NCI-H146 treated with DMSO at 0.1 percent for 48 hours (cell line): ENCODE measurements at regions not wholly inside any gene's neighbourhood (a gene's known extent, or its start where the extent isn't known, plus 50 kb on each side); places are given as distances from the start of the nearest gene placed in this dataset.

Experiments used
- DNase-seq: peaks from one replicate; lab custom pipeline; 2025; ENCODE audit not compliant: unreplicated experiment; lab: John Stamatoyannopoulos, UW

DNA sequence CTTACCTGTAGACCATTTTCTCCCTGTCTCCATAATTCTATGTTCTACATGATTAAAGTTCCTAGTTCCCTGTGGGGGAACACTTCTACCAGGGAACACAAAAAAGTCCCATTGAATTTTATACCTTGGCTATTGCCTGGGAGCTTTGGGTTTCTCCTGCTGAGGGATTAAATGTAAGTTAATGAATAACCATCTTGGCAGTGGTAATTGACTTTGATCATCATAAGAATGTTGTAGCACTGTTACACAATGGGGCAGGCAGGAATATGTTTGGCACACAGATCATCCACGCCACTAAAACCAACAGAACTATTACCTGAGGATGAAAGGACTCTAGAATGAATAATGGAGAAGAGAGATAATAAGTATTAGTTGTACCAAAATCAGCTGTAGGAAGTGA lies 1106.2 kb upstream of the GJE1 start:
- no peak for DNase-seq

DNA sequence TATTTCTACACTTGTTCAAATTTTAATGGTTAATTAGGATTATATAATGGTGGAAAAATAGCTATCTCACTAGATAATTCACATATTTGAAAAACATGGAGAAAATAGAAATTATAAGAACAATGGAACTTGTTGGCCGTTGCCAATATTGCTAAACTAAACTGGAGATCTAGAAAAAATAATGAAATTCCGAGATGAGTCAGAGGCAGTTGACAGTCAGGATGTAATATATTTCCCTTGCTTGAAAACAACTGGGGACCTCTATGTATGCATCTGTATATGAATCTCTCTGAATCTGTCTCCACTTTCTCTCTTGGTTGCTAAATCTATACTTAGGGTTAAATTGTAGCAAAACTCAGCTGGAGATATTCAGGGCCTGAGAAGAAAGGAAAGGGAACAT lies 1108.2 kb upstream of the GJE1 start:
- DNase-seq: no peak

DNA sequence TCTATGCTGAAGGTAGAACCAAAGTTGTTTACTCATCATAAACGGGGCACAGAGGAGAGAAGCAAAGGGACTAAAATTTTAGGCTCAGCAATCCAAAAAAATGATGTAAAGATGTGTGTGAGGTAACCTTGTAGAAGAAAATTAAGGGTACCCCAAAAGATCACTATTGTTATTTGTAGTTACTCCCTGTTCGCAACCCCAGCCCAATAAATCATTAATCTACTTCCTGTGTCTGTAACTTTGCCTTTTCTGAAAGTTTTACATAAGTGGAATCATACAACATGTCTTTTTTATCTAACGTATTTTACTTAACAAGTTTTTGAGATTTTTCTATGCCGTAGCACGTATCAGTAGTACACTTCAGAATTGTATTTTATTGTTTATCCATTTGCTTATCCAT lies 1114.8 kb upstream of the GJE1 start:
- DNase-seq: no peak

- DNase-seq: no peak
Observed at GRCh38 chr6:141000917-141001316, 1131.8 kb upstream of the GJE1 start.

DNA sequence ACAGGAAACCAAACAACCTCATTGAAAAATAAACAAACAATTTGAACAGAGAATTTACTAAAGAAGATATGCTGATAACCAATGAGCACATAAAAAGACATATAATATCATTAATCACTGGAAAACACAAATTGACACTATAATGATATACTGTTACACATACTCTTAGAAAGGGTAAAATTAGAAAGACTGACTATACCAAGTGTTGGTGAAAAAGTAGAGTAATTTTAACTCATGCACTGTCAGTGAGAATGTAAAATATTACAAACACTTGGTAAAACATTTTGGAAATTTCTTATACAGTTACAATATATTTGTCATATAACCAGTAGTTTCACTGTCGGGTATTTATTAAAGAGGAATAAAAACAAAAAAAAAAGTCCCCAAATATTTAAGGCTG lies 1139.2 kb upstream of the GJE1 start:
- DNase-seq: no peak

- no peak for DNase-seq
Observed at GRCh38 chr6:140992678-140993077, 1140.0 kb upstream of the GJE1 start.

GRCh38 chr6:140988780-140989179 lies 1143.9 kb upstream of the GJE1 start:
- DNase-seq: no peak

DNA sequence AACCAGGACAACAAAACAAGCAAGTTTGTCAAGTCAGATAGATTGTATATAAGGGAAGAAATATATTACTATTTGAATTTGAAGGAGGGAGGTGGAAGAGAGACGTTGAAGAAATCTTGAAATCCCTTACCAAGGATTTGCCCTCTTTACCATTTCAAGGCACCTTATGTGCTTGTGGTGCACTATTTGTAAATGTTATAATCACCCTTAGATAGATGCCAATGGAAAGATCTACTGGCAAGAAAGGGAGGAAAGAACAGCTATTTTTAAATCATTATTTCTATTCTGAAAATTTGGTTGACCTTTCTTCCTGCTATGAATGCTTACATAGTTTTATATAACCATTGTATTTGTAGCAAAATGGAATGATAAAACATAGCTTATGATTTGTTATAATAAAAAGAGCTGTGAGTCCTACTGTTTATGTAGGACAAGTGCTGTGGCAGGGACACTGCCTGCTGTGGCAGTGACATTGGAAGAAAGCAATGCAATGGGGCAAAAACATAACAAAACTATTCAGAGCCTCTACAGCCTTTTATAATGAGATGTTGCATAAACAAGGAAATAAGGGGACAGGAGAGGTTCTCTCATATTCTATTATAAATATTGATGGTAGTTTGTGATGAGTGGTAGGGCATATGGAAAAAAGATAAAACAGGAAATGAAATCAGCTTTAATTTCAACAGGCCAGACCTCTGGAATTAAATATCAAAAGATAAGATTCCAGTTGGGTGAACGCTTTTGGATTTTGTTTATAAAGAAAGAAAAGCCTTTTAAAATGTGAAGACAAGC lies 1145.2 kb upstream of the GJE1 start:
- no peak for DNase-seq

DNA sequence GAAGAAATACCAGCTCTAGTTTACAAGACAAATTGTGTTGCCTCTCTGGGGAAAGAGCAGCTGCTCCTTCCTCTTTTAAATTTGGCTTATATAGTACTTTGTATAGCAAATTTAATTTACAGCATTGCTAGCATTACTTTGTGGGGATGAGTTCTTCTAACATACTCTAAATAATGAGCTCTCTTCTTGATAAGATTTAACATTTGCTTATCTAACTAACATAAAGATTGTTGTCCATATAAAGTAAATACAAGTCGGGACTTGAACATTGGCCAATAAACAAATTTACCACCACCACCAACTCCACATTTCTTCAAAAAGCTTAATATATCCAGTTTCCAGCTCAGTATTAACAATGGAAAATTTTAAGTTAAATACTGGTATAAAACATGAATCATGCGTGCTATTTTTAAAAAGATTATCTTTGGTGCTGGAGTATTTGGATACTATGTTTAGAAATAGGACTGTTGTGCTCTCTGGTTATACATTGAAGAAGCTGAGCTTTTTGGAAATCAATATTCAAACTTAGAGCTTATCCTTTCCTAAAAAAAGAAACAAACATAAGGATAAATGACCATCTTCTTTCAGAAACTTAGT lies 1146.9 kb upstream of the GJE1 start:
- no peak for DNase-seq

GRCh38 chr6:140980265-140980887 lies 1152.3 kb upstream of the GJE1 start:
- no peak for DNase-seq

GRCh38 chr6:140979642-140980091 lies 1153.1 kb upstream of the GJE1 start:
- DNase-seq: no peak

GRCh38 chr6:140977403-140977802 lies 1155.3 kb upstream of the GJE1 start:
- DNase-seq: no peak

- DNase-seq: no peak
Observed at GRCh38 chr6:140976806-140977205, 1155.9 kb upstream of the GJE1 start.

GRCh38 chr6:140970485-140970884 lies 1162.2 kb upstream of the GJE1 start:
- DNase-seq: no peak

DNA sequence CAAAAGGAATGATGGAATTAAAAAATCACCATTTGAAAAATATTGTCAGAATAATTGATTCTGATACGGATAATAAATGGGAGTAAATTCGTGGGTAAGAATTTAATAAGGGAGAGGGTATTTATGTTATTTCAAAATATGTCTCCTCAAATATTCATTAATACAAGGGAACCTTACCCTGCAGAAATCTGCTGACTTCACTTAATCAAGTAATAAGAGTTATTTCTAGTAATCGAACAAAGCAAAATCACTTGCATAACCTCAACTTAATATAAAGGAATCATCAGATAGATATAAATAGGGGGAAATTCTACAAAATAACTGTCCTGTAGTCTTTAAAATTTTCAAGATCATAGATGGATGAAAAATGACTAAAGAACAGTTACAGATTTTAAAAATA lies 1164.7 kb upstream of the GJE1 start:
- DNase-seq: no peak

- DNase-seq: no peak
Observed at GRCh38 chr6:140966676-140967075, 1166.0 kb upstream of the GJE1 start.

- no peak for DNase-seq
Observed at GRCh38 chr6:140960566-140960965, 1172.2 kb upstream of the GJE1 start.

DNA sequence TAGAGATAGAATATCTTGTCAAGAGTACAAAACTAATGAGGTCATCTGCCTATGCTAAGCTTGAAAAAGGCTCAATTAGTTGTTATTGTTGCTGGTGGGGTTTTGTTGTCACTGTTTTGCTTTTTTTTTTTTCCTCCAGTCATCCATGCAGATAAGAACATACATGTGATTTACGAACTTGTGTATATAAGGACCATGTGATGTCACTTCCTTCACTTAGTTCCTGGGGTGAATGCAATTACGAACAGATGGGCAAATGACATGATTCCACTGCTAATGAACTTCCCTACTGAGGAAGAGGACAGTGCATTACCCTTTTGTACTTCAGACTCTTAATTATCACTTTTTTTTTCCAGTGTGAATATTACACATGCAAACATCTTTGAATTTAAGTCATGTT lies 1175.3 kb upstream of the GJE1 start:
- peak; percentile 96 for DNase-seq

DNA sequence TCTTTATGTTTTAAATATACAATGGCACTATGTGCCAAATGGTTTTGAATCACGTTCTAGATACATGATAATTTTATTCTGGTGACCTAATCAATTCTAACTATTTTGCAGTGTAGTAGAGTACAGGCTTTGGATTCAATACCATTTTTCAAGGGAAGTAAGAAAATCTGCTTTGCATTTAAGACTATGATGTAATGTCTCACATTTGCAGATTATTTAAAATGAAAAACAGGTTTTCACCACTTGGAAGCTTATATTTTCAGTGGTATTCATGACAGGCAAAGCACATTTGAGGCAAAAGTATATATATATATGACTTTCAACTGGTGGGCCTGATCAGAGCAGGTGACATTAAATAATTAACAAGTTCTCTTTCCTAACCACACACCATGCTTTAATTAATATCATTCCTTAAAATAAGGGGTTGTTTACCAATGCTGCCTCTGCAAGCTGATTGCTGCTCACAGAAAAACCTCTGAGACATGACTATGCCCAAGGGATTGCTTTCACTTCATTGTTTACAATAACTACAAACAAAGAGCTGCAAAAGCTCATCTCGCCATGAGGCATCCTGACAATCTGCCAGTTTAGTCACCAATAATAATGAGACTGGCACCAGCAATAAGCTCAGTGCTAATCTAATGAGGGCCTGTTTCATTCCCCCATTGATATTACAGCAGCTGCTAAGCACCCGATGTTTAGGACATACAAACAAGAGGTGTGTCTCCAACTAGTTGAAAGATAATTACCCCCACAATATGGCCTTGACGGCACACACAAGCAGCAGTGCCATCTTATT lies 1176.0 kb upstream of the GJE1 start:
- peak; percentile 95 for DNase-seq

DNA sequence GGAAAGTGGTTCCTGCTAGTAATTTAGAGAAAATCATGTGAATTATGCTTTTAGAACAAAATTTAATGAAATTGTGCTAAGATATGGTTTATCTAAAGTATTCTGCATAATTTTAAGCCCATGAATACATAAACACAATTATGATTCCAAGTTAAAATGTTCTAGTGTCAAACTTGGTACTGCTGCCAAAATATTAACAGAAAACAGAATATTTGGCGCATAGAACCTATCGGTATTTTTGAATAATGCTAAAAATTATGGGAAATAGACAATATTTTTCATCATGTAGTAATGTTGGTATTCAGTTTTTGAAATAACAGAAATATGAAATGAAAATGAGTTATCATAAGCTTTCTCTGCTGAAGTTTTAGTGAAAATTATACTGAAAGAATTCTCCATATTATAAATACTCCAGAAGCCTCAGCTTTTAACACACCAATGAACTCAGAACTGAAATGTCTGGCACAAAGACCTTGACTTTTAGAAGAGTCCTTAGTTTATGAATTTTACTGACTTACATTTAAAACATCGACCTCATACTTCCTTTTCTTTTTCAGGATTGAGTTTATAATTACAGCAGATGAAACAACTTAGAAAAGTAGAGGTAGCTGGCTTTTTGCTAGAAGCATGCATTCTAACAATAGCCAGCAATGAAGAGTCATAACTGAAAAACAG lies 1192.3 kb upstream of the GJE1 start:
- DNase-seq: no peak

GRCh38 chr6:140932909-140933308 lies 1199.8 kb upstream of the GJE1 start:
- DNase-seq: no peak
